MM.1S (cell line): ENCODE measurements at regions not wholly inside any gene's neighbourhood (a gene's known extent, or its start where the extent isn't known, plus 50 kb on each side); places are given as distances from the start of the nearest gene placed in this dataset.

Experiments
- DNase-seq: peaks from one replicate; pipeline ENCODE4 v3.0.0-alpha.2; 2015
- H2AFZ ChIP-seq: fragments of 300-600 bp; sonication (generic); 2 replicates; pipeline ENCODE4 v1.6.0; 2016; ENCODE audit warnings: antibody characterized with exemption, low read length
- H3F3A ChIP-seq: fragments of 300-600 bp; sonication (generic); 2 replicates; pipeline ENCODE4 v1.6.1; 2016; ENCODE audit warnings: mild to moderate bottlenecking, antibody characterized with exemption, low read length, moderate library complexity, mixed read lengths; ENCODE audit not compliant: insufficient read depth
- H3K27ac ChIP-seq: fragments of 300-600 bp; sonication (generic); 2 replicates; pipeline ENCODE4 v1.5.1; 2016; ENCODE audit warnings: mild to moderate bottlenecking, low read length
- H3K27me3 ChIP-seq: fragments of 300-600 bp; sonication (generic); replicated peaks from 2 replicates; pipeline ENCODE4 v1.6.0; 2016; ENCODE audit warnings: low read length; ENCODE audit not compliant: insufficient read depth
- H3K36me3 ChIP-seq: fragments of 300-600 bp; sonication (generic); replicated peaks from 2 replicates; pipeline ENCODE4 v1.6.1; 2016; ENCODE audit warnings: mild to moderate bottlenecking, low read length, mixed read lengths; ENCODE audit not compliant: insufficient read depth
- H3K4me1 ChIP-seq: fragments of 300-600 bp; sonication (generic); 2 replicates; pipeline ENCODE4 v1.6.1; 2016; ENCODE audit warnings: low read length, mixed read lengths
- H3K4me2 ChIP-seq: fragments of 300-600 bp; sonication (generic); 2 replicates; pipeline ENCODE4 v1.6.0; 2016; ENCODE audit warnings: low read depth, low read length
- H3K4me3 ChIP-seq: fragments of 300-600 bp; sonication (generic); 2 replicates; pipeline ENCODE4 v1.5.1; 2016; ENCODE audit warnings: low read length, mixed read lengths
- H3K79me2 ChIP-seq: fragments of 300-600 bp; sonication (generic); 2 replicates; pipeline ENCODE4 v1.6.1; 2016; ENCODE audit warnings: mixed run types, low read length, mixed read lengths
- H3K9ac ChIP-seq: fragments of 300-600 bp; sonication (generic); 2 replicates; pipeline ENCODE4 v1.6.1; 2016; ENCODE audit warnings: low read length, mixed read lengths
- H3K9me2 ChIP-seq: fragments of 300-600 bp; sonication (generic); replicated peaks from 2 replicates; pipeline ENCODE4 v1.6.1; 2016; ENCODE audit warnings: mild to moderate bottlenecking, low read length, mixed read lengths; ENCODE audit not compliant: insufficient read depth
- H3K9me3 ChIP-seq: fragments of 300-600 bp; sonication (generic); replicated peaks from 2 replicates; pipeline ENCODE4 v1.6.1; 2016; ENCODE audit warnings: mild to moderate bottlenecking, low read length, mixed read lengths; ENCODE audit not compliant: insufficient read depth
- H4K20me1 ChIP-seq: fragments of 300-600 bp; sonication (generic); 2 replicates; pipeline ENCODE4 v1.6.1; 2016; ENCODE audit warnings: mild to moderate bottlenecking, low read length, moderate library complexity, mixed read lengths; ENCODE audit not compliant: insufficient read depth
- CTCF ChIP-seq: fragments of 300-600 bp; sonication (generic); IDR thresholded peaks from 2 replicates; pipeline ENCODE4 v1.5.1; 2016; ENCODE audit warnings: antibody characterized with exemption, low read length, mixed read lengths
- EZH2 ChIP-seq: fragments of 300-600 bp; sonication (generic); optimal IDR thresholded peaks from 2 replicates; pipeline ENCODE3; 2017; ENCODE audit warnings: low read depth, mild to moderate bottlenecking, antibody characterized with exemption, low read length, mixed read lengths
- EZH2phosphoT487 ChIP-seq: fragments of 300-600 bp; sonication (generic); IDR thresholded peaks from 2 replicates; pipeline ENCODE4 v1.6.1; 2018; ENCODE audit warnings: antibody characterized with exemption, low read length

DNA sequence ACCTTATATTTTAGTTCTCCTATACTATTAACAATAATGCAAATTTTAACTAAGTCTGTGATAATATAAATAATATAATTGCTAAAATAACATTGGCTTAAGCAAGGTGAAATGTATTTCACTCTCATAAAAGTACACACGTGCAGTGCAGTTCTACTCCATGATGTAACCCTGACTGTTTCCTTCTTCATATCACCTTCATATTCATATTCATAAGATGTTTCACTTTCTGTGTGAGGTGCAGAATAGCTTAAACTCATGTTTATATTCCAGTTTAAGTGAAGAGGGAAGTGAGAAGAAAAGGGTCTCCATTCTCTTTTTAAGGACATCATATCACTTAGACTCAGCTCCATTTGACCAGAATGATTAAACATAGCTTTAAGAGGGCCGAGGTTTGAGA, 1810.0 kb upstream of the PCDH10 start:
- H3K9ac ChIP-seq, result no peak overlapping the region
- H3K4me2 ChIP-seq, result no peak overlapping the region
- H4K20me1 ChIP-seq, result no peaks in the 10 kb centered on the region
- H3K4me1 ChIP-seq, result no peaks in the 10 kb centered on the region
- DNase-seq, result no peak
- H2AFZ ChIP-seq, result no peak overlapping the region
- H3K27me3 ChIP-seq, result no peaks in the 10 kb centered on the region
- no peak for TF ChIP-seq CTCF
- H3K4me3 ChIP-seq, result no peak overlapping the region
- no peaks in the 10 kb centered on the region for H3K9me2 ChIP-seq
- H3K36me3 ChIP-seq, result no peaks in the 10 kb centered on the region
- H3K27ac ChIP-seq, result no peak overlapping the region
- no peaks in the 10 kb centered on the region for H3K79me2 ChIP-seq
- no peaks in the 10 kb centered on the region for H3K9me3 ChIP-seq
- H3F3A ChIP-seq, result no peaks in the 10 kb centered on the region

GRCh38 chr4:131344761-131345160, 1804.3 kb upstream of the PCDH10 start:
- no peaks in the 10 kb centered on the region for H3K9me2 ChIP-seq
- H2AFZ ChIP-seq, result no peak overlapping the region
- H4K20me1 ChIP-seq, result no peaks in the 10 kb centered on the region
- H3K9ac ChIP-seq, result no peak overlapping the region
- H3K36me3 ChIP-seq, result no peaks in the 10 kb centered on the region
- no peak overlapping the region for H3K27ac ChIP-seq
- no peaks in the 10 kb centered on the region for H3K27me3 ChIP-seq
- no peaks in the 10 kb centered on the region for H3F3A ChIP-seq
- no peaks in the 10 kb centered on the region for H3K9me3 ChIP-seq
- no peak for DNase-seq
- H3K4me3 ChIP-seq, result no peak overlapping the region
- no peaks in the 10 kb centered on the region for H3K79me2 ChIP-seq
- TF ChIP-seq EZH2phosphoT487 (no peak), EZH2 (no peak), CTCF (no peak)
- H3K4me2 ChIP-seq, result no peak overlapping the region
- 0 out of 2 replicates have a peak, but pooled peaks cover 6% of the 10 kb centered on the region for H3K4me1 ChIP-seq

GRCh38 chr4:131347816-131348215, 1801.3 kb upstream of the PCDH10 start:
- no peak overlapping the region for H3K27ac ChIP-seq
- TF ChIP-seq EZH2phosphoT487, result no peak
- no peak for TF ChIP-seq CTCF
- TF ChIP-seq EZH2, result no peak
- no peaks in the 10 kb centered on the region for H3F3A ChIP-seq
- 0 out of 2 replicates have a peak, but pooled peaks cover 6% of the 10 kb centered on the region for H3K4me1 ChIP-seq
- H4K20me1 ChIP-seq, result no peaks in the 10 kb centered on the region
- no peaks in the 10 kb centered on the region for H3K79me2 ChIP-seq
- no peaks in the 10 kb centered on the region for H3K36me3 ChIP-seq
- no peak overlapping the region for H3K9ac ChIP-seq
- H3K9me2 ChIP-seq, result no peaks in the 10 kb centered on the region
- peak overlapping the region; percentile 33; the same call in 1 of the 2 replicates for H2AFZ ChIP-seq
- peak overlapping the region; percentile 43; the same call in 1 of the 2 replicates for H3K4me2 ChIP-seq
- H3K4me3 ChIP-seq, result no peak overlapping the region
- no peaks in the 10 kb centered on the region for H3K27me3 ChIP-seq
- DNase-seq, result no peak
- H3K9me3 ChIP-seq, result no peaks in the 10 kb centered on the region; the same call in 1 of the 2 replicates
